A204.1 (cell line): ENCODE measurements at regions not wholly inside any gene's neighbourhood (a gene's known extent, or its start where the extent isn't known, plus 50 kb on each side); places are given as distances from the start of the nearest gene placed in this dataset.
"Not testable (repeated sequence)": the region's sequence is repeated elsewhere in the genome, so short reads cannot be mapped to it uniquely, and the experiment has no call there.

Source experiments
- FAIRE-seq: peaks from 2 replicates; lab custom pipeline; 2012; peaks lifted over from hg19 to GRCh38; lab: Jason Lieb, UNC

DNA sequence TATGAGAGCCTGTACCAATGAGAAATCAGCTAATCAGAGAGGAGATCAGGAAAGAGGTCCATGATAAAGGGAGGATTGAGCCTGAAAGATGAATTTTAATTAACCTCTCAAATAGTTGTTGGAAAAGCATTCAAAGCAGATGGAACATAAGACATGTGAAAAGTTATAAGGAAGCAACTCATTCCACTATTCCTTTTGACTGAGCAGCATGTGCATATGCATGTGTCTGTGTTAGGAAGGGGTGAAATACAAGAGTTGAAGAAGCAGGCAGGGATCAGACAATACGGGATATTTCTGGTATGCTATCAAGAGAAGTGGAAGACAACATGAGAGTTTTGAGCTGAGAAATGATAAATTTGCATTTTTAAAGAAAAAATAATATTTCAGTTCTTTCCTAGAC lies 624.8 kb upstream of the PTCHD4 start:
- no peak for FAIRE-seq

DNA sequence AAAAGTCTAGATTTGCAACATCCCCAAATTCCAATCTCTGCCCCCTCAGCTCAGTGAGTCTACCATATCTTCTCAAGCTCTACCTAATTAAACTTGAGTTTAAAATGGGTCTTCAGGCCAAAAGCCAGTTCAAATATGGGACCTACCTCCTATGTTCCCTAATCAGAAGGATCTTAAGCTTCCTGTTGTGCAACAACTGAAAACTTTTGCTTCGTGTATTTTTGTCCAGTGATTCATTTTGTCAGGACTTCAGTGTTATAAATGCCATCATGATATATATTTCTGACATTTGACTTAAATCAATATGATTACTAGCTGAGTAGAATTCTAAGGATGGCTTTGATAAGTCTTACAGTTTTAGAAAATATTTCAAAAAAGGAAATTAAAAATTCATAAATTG lies 622.6 kb upstream of the PTCHD4 start:
- FAIRE-seq: peak; percentile 14

DNA sequence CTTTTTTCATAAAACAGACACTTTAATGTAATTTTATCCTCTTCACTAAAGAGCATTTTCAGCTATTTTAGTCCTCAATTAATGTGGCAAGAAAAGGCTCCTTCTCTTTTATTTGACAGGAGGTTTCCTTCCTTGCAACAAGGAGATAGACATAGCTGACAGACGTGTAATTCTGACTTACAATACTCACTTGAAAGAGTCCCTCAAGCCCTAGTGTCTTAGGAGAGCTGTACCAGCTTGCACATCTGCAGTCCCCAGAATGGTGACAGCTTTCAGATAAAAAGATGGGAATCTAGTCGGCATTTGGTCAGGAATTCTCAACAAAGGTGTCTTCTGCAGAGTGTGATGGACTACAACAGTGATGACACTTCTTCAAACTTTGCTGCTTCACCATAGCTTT lies 603.7 kb upstream of the PTCHD4 start:
- no peak for FAIRE-seq

DNA sequence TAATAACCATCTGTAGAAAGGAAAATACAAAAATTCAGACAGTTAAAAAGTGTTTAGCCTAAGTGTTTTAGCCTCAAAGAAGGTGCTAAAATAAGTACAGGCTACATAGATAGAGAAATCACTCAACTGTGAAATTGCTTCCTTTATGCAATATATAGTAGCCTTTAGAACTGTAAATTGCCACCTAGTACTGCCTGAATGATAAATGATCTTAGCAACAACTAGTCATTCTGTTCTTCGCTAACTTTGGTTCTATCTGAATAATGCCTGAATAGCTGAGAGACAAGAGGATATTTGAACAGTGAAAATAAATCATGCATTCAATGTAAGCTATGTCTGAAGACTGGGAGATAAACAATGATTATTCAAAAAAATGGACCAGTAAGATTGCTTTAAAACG lies 603.3 kb upstream of the PTCHD4 start:
- no peak for FAIRE-seq

DNA sequence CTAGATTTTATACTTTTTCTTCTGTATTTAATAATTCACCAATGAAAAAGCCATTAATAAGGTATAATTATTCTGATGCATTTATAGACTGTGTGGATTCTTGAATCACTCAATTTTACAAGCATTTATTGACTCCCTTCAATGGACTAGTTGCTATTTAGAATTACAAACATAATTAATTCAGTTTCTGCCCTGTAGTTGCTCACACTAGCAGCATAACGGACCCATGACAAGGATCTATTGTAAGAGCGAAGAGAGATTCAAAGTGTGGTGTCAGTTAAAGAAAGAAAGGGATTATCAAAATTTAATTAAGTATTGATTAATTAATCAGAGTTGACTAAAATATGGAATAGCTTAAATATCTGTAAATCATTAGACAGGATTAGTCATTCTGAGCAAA lies 602.6 kb upstream of the PTCHD4 start:
- no peak for FAIRE-seq

- FAIRE-seq: no peak
Measured at GRCh38 chr6:48706310-48706709, 595.3 kb upstream of the PTCHD4 start.

GRCh38 chr6:48701572-48701971 lies 590.6 kb upstream of the PTCHD4 start:
- no peak for FAIRE-seq

- FAIRE-seq: no peak
Measured at GRCh38 chr6:48695872-48696271, 584.9 kb upstream of the PTCHD4 start.

DNA sequence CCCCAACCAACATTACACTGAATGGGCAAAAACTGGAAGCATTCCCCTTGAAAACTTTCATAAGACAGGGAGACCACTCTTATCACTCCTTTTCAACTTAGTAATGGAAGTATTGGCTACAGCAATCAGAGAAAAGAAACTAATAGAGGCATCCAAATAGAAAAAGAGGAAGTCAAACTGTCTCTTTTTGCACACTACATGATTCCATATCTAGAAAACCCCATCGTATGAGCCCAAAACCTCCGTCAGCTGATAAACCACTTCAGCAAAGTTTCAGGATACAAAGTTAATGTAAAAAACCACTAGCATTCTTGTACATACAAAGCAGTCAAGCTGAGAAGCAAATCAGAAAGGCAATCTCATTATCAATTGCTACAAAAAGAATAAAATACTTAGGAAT lies 580.4 kb upstream of the PTCHD4 start:
- no peak for FAIRE-seq

DNA sequence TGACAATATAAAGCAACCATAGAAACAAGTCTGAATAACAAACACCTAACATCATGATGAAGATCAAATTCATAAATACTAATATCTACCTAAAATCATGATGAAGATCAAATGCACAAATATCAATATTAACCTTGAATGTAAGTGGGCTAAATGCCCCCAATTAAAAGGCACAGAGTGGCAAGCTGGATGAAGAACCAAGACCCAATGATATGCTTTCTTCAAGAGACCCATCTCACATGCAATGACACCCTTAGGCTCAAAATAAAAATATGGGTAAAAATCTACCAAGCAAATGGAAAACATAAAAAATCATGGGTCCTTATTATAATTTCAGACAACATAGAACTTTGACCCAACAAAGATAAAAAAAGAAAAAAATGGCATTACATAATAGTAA lies 578.5 kb upstream of the PTCHD4 start:
- FAIRE-seq: no peak

- FAIRE-seq: no peak
Measured at GRCh38 chr6:48678390-48678789, 567.4 kb upstream of the PTCHD4 start.

DNA sequence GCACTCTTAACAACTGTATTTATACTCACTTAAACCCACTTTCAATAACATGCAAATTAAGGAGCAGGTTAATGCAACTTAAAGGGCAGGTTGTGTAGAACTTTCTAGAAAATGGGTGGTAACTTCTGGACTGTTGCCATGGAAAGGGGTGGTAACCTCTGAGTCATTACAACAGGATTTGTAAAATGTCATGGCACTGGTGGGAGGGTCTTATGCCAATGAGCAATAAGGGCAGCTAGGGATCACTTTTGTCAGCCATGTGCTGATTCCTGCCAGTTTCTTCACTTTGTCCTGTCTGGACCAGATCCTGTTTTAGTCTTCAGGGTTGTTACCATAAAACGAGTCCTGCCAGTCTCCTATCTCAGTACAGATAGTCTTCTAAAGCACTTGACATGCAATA lies 560.5 kb upstream of the PTCHD4 start:
- FAIRE-seq: no peak

DNA sequence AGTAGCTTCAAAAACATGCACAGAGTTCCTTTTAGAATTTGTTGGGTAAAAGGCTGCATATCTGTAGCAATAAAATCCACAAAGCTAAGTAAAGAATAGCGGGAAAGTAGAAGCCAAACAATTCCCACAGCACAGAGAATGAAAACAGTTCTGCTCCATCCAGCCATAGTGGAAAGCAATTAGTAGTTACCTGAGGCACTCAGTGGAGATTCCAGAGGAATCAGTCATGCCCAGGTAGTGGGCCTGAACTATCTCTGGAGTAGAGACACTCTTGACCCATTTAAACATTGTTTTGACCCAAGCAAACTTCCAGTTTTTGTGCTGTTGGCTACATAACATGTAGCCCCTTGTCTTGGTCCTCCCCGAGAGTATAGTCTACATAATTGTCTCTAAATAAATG lies 559.5 kb upstream of the PTCHD4 start:
- FAIRE-seq: no peak

- no peak for FAIRE-seq
Measured at GRCh38 chr6:48667797-48668196, 556.8 kb upstream of the PTCHD4 start.

GRCh38 chr6:48664826-48665225 lies 553.8 kb upstream of the PTCHD4 start:
- no peak for FAIRE-seq

DNA sequence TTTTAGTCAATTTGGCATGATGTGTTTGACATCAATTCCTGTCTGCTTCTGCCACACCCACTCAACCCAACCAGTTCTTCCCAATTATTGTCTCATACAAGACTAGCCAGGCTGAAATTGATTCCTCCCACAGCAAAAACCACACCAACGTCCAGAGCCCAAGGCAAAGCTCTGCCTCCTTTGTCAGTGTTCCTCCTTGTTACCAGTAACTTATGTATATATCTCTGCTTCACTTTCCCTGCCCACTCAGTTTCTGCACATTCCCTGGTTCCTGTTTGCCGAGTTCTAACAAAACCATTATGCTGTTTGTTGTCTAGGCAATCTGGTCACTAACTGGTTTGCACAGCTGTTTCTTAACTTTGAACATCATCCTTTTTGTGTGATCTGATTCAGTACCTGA lies 547.9 kb upstream of the PTCHD4 start:
- FAIRE-seq: no peak

- no peak for FAIRE-seq
Measured at GRCh38 chr6:48641544-48641943, 530.5 kb upstream of the PTCHD4 start.

DNA sequence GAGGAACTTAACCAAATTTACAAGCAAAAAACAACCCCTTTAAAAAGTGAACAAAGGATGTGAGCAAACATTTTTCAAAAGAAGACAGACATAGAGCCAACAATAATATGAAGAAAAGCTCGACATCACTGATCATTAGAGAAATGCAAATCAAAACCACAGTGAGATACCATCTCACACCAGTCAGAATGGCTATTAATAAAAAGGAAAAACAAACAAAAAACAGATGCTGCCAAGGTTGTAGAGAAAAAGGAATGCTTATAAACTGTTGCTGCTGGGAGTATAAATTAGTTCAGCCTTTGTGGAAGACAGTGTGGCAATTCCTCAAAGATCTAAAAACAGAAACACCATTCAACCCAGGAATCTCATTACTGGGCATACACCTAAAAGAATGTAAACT lies 527.8 kb upstream of the PTCHD4 start:
- FAIRE-seq: not testable (repeated sequence)

- no peak for FAIRE-seq
Measured at GRCh38 chr6:48630511-48630910, 519.5 kb upstream of the PTCHD4 start.

DNA sequence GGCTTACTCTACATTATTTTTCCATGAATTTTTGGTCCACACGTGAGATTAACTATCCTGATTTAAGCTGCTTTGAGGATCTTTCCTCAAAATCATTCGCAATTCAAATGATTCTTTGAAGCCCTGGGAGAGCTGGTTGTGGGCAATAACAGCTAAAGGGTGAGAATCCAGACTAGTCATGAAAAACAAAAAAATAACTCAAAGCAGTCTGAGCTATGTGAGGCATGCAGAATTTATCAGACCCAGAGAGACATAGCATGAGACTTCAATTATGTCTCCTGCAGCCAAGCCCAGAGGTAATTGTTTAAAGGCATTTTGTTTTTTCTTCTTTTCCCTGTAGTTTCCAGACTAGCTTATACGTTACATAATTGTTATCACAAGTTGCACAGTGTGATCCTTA lies 517.3 kb upstream of the PTCHD4 start:
- FAIRE-seq: no peak

GRCh38 chr6:48626421-48626820 lies 515.4 kb upstream of the PTCHD4 start:
- FAIRE-seq: no peak

DNA sequence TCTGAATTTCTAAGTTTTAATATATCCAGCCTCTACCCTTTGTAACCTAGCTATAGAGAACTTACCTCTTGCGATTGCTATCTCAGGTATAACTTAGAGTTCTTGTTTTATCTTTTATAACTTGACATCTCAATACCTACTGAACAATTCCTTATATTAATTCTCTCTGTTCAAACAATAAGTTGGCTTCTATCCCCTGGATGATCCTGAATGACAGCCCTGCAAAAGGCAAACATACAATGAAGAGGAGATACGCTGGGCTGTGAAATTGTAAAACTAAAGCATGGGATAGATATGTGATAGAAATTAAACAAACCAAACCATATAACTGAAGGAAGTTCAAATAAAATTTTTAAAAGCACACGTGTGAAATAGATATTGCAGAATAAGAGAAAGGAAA lies 513.6 kb upstream of the PTCHD4 start:
- no peak for FAIRE-seq

DNA sequence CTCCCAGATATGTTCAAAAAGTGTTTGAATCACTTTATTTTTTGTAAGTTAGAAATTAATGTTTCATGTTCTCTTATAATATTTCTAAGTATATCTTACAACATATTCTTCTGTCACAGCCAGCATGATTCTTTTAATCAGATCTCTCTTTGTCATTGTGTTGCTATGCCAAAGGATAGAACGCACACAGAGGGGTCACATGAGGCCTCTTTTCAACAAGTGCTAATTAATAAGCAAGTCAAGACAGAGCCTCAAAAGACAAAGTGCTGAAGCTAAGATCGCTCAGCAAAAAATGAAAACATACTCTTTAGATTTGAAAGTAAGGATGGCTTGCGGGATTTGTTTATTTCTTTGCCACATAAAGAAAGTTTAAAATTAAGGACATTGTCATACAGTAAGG lies 508.8 kb upstream of the PTCHD4 start:
- FAIRE-seq: no peak

- FAIRE-seq: no peak
Measured at GRCh38 chr6:48615041-48615440, 504.0 kb upstream of the PTCHD4 start.

DNA sequence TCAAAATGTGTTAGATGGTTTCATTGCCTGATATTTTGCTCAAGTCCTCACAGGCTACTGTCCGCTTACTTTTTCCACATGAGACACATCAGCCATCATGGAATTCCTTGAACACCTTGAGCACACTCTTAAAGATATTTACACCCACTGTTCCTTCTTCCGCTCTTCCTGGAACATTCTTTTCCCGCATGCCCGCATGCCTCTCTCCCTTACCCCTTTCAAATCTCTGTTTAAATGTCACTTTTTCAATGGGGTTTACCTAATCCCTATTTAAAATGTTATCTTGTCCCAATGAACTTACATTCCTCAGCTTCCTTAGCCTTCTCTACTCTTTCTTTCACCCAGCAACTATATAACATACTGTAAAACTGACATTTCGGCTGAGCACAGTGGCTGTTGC lies 503.3 kb upstream of the PTCHD4 start:
- no peak for FAIRE-seq
